ENCODE measurements at regions not wholly inside any gene's neighbourhood (a gene's known extent, or its start where the extent isn't known, plus 50 kb on each side); places are given as distances from the start of the nearest gene placed in this dataset.

DNA sequence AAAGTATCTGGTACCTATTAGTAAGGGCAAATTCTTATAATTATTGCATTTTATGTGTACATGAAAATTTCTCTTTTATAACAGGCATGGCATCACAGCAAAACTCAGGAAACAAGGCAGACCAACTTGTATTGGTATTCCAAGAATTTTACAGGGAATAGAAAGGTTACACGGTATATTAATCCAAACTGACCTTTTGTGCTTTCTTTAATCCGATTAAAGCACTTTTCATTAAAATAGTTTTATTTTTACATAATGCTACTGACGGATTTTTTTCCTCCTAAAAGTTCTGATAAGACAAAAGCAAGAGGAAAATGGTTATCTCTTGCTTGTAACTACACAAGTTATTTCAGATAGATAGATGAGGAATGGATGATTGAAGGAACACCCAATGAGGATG, 137.0 kb upstream of the SLCO3A1 start:
- H3K4me3 ChIP-seq (ENCODE audit: low read depth, low read length) = no peak overlapping the region
- H3K4me1 ChIP-seq (ENCODE audit: control insufficient read depth, insufficient read depth, low read length) = no peaks in the 10 kb centered on the region
- H3K27me3 ChIP-seq (ENCODE audit: control insufficient read depth, insufficient read depth, low read length) = no peaks in the 10 kb centered on the region; the same call in 1 of the 2 replicates
- no peaks in the 10 kb centered on the region for H3K36me3 ChIP-seq (ENCODE audit: control insufficient read depth, insufficient read depth, low read length)
- H3K27ac ChIP-seq (ENCODE audit: low read depth, low read length) = no peak overlapping the region
- no peaks in the 10 kb centered on the region for H3K9me3 ChIP-seq (ENCODE audit: control insufficient read depth, insufficient read depth, low read depth, low read length)
- H3K9ac ChIP-seq (ENCODE audit: low read length) = no peak overlapping the region

DNA sequence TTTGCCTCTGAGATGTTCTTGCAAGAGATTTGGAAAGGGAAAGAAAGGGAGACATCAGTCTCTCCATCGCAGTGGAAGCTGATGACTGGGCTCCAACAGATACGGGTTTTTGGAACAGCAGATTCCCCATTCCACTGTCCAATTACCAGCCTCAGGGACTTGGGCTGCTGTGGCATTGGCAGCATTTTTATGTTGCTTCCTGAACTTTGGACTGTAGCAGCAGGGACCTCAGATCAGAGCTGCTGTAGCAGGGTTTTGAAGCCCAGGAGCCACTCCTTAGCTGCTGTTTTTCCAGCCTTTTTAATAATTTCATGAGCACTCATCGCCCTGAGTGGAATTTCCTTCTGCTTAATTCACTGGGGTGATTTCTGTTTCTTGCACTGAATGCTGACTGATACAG, 135.7 kb upstream of the SLCO3A1 start:
- Histone ChIP-seq H3K27ac (ENCODE audit: low read depth, low read length) (no peak overlapping the region), H3K36me3 (ENCODE audit: control insufficient read depth, insufficient read depth, low read length) (no peaks in the 10 kb centered on the region), H3K27me3 (ENCODE audit: control insufficient read depth, insufficient read depth, low read length) (no peaks in the 10 kb centered on the region; the same call in 1 of the 2 replicates), H3K9me3 (ENCODE audit: control insufficient read depth, insufficient read depth, low read depth, low read length) (no peaks in the 10 kb centered on the region), H3K4me1 (ENCODE audit: control insufficient read depth, insufficient read depth, low read length) (no peaks in the 10 kb centered on the region), H3K4me3 (ENCODE audit: low read depth, low read length) (no peak overlapping the region), H3K9ac (ENCODE audit: low read length) (no peak overlapping the region)

DNA sequence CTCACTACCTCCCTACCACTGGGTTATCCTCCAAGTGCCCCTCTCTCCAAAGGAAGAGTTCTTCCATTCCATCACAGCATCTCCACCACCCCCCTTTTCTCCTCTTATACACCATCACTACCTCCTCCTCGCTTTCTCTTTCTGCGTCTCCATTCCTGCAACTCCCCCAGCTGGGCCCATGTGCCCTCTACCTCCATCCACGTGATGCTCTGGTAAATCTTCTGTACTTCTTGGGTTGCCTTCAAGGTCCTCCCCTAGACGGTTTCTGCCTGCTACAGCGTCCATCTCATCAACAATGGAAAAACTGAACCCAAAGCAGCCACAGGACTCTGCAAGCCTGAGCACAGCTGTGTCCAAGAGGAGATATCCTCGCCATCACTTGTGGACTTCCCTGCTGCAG, 129.5 kb upstream of the SLCO3A1 start:
- Histone ChIP-seq H3K4me3 (ENCODE audit: low read depth, low read length) (no peak overlapping the region), H3K9ac (ENCODE audit: low read length) (no peak overlapping the region), H3K9me3 (ENCODE audit: control insufficient read depth, insufficient read depth, low read depth, low read length) (no peaks in the 10 kb centered on the region), H3K4me1 (ENCODE audit: control insufficient read depth, insufficient read depth, low read length) (no peaks in the 10 kb centered on the region), H3K27ac (ENCODE audit: low read depth, low read length) (no peak overlapping the region), H3K36me3 (ENCODE audit: control insufficient read depth, insufficient read depth, low read length) (no peaks in the 10 kb centered on the region), H3K27me3 (ENCODE audit: control insufficient read depth, insufficient read depth, low read length) (no peaks in the 10 kb centered on the region; the same call in 1 of the 2 replicates)

DNA sequence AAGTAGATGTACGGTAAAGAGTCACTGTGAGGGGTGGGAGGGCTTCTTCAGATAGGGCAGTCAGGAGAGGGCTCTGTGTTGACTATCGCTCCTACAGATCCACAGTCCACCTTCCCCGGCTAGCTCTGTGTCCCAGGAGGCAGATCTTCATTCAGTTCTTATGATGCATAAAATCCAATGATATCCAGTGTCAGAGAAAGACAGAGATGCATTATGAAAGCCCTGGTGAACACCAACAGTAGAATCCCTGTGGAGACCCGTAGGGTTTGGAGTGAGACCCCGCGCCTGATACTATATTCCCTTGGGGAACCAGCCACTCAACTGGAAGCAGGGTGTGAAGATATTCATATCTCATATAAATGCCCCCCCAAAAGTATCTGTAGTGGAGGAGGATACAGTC, 119.8 kb upstream of the SLCO3A1 start:
- Histone ChIP-seq H3K9ac (ENCODE audit: low read length) (no peak overlapping the region), H3K9me3 (ENCODE audit: control insufficient read depth, insufficient read depth, low read depth, low read length) (no peaks in the 10 kb centered on the region), H3K4me3 (ENCODE audit: low read depth, low read length) (no peak overlapping the region), H3K27ac (ENCODE audit: low read depth, low read length) (no peak overlapping the region), H3K27me3 (ENCODE audit: control insufficient read depth, insufficient read depth, low read length) (no peaks in the 10 kb centered on the region), H3K4me1 (ENCODE audit: control insufficient read depth, insufficient read depth, low read length) (no peaks in the 10 kb centered on the region), H3K36me3 (ENCODE audit: control insufficient read depth, insufficient read depth, low read length) (no peaks in the 10 kb centered on the region)

DNA sequence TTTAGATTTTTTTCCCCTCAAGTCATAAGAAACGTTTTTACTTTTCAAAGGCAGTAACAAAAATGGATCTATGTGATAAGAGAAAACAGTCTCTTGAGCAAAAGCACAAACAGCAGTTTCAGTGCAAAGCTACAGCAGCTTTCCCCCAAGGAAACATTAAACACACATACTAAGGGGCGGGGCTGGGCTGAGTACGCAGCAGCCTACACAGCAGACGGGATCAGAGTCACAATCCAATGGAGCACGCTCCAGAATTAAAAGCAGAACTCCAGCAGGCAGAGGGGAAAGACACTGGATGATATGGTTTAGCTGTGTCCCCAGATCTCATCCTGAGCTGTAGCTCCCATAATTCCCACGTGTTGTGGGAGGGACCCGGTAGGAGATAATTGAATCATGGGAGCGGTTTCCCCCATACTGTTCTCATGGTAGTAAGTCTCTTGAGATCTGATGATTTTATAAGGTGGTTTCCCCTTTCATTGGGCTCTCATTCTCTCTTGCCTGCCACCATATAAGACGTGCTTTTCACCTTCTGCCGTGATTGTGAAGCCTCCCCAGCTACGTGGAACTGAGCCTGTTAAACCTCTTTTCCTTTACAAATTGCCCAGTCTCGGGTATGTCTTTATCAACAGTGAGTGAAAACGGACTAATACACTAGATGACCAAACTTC, 116.2 kb upstream of the SLCO3A1 start:
- Histone ChIP-seq H3K4me3 (ENCODE audit: low read depth, low read length) (no peak overlapping the region), H3K27ac (ENCODE audit: low read depth, low read length) (no peak overlapping the region), H3K36me3 (ENCODE audit: control insufficient read depth, insufficient read depth, low read length) (no peaks in the 10 kb centered on the region), H3K9me3 (ENCODE audit: control insufficient read depth, insufficient read depth, low read depth, low read length) (no peaks in the 10 kb centered on the region), H3K27me3 (ENCODE audit: control insufficient read depth, insufficient read depth, low read length) (no peaks in the 10 kb centered on the region), H3K4me1 (ENCODE audit: control insufficient read depth, insufficient read depth, low read length) (no peaks in the 10 kb centered on the region), H3K9ac (ENCODE audit: low read length) (no peak overlapping the region)

DNA sequence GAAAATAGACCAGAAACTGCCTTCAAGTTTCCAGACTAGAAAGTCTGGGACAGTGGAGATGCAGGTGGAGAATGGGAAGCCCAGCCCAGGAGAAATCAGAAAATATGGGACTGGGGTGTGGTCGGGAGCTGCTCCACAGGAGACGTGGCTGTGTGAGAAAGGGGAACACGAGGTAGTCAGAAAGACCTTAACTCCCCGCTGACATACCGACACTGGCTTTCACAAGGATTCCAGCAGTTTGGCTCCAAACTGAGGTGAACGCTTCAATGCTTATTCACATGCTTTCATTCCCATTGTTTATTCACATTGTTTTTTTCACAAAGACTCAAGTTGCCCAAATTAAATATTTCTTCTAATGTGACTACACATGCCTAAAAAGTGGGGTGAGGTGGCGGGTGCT, 111.5 kb upstream of the SLCO3A1 start:
- Histone ChIP-seq H3K27me3 (ENCODE audit: control insufficient read depth, insufficient read depth, low read length) (no peaks in the 10 kb centered on the region), H3K9me3 (ENCODE audit: control insufficient read depth, insufficient read depth, low read depth, low read length) (no peaks in the 10 kb centered on the region), H3K4me1 (ENCODE audit: control insufficient read depth, insufficient read depth, low read length) (no peaks in the 10 kb centered on the region), H3K27ac (ENCODE audit: low read depth, low read length) (no peak overlapping the region), H3K36me3 (ENCODE audit: control insufficient read depth, insufficient read depth, low read length) (no peaks in the 10 kb centered on the region), H3K9ac (ENCODE audit: low read length) (no peak overlapping the region), H3K4me3 (ENCODE audit: low read depth, low read length) (no peak overlapping the region)

DNA sequence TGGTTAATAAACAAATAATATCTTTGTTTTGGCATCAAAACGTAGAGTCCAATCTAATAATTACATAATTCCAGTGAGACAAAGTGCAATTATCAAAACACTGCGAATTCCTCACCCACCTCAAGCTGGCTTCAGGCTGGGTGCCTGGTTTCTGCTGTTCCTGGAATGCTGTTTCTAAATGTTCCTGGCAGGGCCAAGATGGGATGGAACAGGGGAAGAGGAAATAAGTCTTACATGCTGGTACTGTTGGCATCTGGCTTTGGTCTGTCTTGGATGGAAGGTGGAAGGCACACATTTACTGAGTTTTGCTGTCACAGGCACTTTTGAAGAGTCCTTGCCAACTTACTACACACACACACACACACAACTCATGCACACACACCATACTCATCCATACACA, 101.9 kb upstream of the SLCO3A1 start:
- H3K27me3 ChIP-seq (ENCODE audit: control insufficient read depth, insufficient read depth, low read length) = peaks cover 3% of the 10 kb centered on the region; the same call in 1 of the 2 replicates
- no peak overlapping the region for H3K27ac ChIP-seq (ENCODE audit: low read depth, low read length)
- no peak overlapping the region for H3K9ac ChIP-seq (ENCODE audit: low read length)
- no peaks in the 10 kb centered on the region for H3K36me3 ChIP-seq (ENCODE audit: control insufficient read depth, insufficient read depth, low read length)
- H3K4me3 ChIP-seq (ENCODE audit: low read depth, low read length) = no peak overlapping the region
- H3K9me3 ChIP-seq (ENCODE audit: control insufficient read depth, insufficient read depth, low read depth, low read length) = peaks cover 23% of the 10 kb centered on the region
- H3K4me1 ChIP-seq (ENCODE audit: control insufficient read depth, insufficient read depth, low read length) = no peaks in the 10 kb centered on the region

DNA sequence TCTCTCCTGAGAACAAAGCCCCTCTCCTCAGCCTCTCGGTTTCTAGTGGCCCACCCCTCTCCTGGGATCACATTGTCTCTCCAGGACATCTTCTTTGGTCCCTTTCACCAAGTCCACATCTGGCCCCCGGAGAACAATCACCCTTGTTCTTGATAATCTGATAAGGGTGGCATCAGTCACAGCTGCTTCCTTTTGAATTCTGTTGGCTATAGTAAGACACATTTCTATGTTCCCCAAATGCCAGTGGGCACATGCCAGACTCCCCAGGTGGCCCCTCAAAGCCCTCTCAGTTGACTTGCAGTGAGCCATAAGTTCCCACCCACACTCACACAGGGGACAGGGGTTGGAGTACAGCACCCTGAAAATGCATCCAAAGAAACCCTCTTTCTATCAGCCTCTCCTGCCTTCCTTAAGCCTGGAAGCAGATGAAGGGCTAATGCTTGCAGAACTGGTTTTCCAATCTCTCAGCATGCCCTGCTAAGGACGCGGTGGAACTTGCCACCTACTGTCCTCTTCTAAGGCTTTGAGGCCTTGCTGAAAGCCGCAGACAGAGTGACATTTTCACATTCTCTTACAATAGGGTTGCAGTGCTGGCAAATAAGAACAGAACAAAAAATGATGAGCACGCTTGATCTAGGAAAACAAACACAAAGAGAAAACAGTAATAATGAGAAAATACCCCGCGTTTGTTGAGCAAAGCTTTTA, 101.3 kb upstream of the SLCO3A1 start:
- Histone ChIP-seq H3K9me3 (ENCODE audit: control insufficient read depth, insufficient read depth, low read depth, low read length) (peaks cover 23% of the 10 kb centered on the region), H3K4me1 (ENCODE audit: control insufficient read depth, insufficient read depth, low read length) (no peaks in the 10 kb centered on the region), H3K4me3 (ENCODE audit: low read depth, low read length) (no peak overlapping the region), H3K27ac (ENCODE audit: low read depth, low read length) (no peak overlapping the region), H3K36me3 (ENCODE audit: control insufficient read depth, insufficient read depth, low read length) (no peaks in the 10 kb centered on the region), H3K27me3 (ENCODE audit: control insufficient read depth, insufficient read depth, low read length) (peaks cover 3% of the 10 kb centered on the region; the same call in 1 of the 2 replicates), H3K9ac (ENCODE audit: low read length) (no peak overlapping the region)

DNA sequence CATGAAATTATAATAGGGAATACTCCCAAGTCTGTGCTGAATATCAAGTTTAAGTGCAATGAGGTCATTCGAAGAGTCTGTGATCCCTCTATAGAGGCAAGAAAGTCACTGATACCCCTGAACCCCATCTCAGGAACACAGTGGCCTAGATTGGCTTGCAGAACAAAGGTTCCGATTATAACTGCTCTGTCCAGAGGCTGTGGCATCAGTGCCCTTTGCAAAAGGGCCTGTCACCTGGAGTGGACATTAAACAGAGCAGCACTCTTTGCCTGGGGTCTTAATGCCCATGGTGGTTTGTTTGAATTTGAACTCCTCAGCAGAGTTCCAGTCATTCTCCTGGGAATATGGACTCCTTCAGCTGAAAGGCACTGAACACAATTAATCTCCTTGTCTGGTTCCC, 93.9 kb upstream of the SLCO3A1 start:
- Histone ChIP-seq H3K27ac (ENCODE audit: low read depth, low read length) (no peak overlapping the region), H3K36me3 (ENCODE audit: control insufficient read depth, insufficient read depth, low read length) (no peaks in the 10 kb centered on the region), H3K4me1 (ENCODE audit: control insufficient read depth, insufficient read depth, low read length) (peaks cover 8% of the 10 kb centered on the region), H3K9me3 (ENCODE audit: control insufficient read depth, insufficient read depth, low read depth, low read length) (no peaks in the 10 kb centered on the region), H3K4me3 (ENCODE audit: low read depth, low read length) (no peak overlapping the region), H3K9ac (ENCODE audit: low read length) (no peak overlapping the region), H3K27me3 (ENCODE audit: control insufficient read depth, insufficient read depth, low read length) (0 out of 2 replicates have a peak, but pooled peaks cover 3% of the 10 kb centered on the region)

DNA sequence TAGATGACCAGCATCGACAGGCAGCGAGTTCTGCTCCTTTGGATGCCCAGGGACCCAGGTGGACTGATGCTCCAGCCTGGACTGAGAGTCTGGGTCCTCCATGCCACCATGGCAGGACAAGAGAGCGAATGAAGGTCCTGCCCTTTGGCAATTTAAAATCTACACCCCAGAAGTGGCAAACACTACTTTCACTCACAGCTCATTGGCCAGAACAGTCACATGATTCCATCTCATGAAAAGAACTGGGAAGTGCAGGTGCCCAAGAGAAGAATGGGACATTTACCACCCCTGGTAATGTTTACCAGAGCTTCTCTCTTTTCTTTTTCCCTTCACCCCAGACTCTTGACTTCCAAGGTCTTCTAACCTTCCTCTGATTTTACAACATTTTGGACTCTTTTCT, 87.8 kb upstream of the SLCO3A1 start:
- Histone ChIP-seq H3K27ac (ENCODE audit: low read depth, low read length) (no peak overlapping the region), H3K9me3 (ENCODE audit: control insufficient read depth, insufficient read depth, low read depth, low read length) (no peaks in the 10 kb centered on the region), H3K27me3 (ENCODE audit: control insufficient read depth, insufficient read depth, low read length) (peaks cover 9% of the 10 kb centered on the region), H3K36me3 (ENCODE audit: control insufficient read depth, insufficient read depth, low read length) (no peaks in the 10 kb centered on the region), H3K4me3 (ENCODE audit: low read depth, low read length) (no peak overlapping the region), H3K9ac (ENCODE audit: low read length) (no peak overlapping the region), H3K4me1 (ENCODE audit: control insufficient read depth, insufficient read depth, low read length) (peaks cover 17% of the 10 kb centered on the region)

DNA sequence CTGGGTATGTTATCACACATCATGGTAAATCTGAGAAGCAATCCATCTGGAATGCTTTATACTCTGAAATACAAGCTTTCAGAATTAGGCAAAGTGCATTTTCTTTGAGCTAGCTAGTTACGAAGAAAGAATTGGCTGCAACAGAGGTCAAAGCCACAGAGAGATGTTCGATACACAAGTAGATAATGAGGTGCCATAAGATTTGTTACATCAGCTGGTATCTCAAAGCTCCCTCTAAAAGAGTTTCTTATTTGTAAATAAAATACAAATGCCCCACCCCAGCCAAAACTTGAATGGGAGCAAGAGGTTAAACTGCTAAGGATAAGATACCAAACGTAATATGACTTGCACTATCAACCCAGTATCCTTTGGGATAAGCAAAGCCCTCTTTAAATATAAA, 84.0 kb upstream of the SLCO3A1 start:
- peaks cover 9% of the 10 kb centered on the region for H3K4me1 ChIP-seq (ENCODE audit: control insufficient read depth, insufficient read depth, low read length)
- H3K9ac ChIP-seq (ENCODE audit: low read length) = no peak overlapping the region
- H3K36me3 ChIP-seq (ENCODE audit: control insufficient read depth, insufficient read depth, low read length) = no peaks in the 10 kb centered on the region
- no peaks in the 10 kb centered on the region for H3K9me3 ChIP-seq (ENCODE audit: control insufficient read depth, insufficient read depth, low read depth, low read length)
- H3K4me3 ChIP-seq (ENCODE audit: low read depth, low read length) = no peak overlapping the region
- no peak overlapping the region for H3K27ac ChIP-seq (ENCODE audit: low read depth, low read length)
- peaks cover 9% of the 10 kb centered on the region for H3K27me3 ChIP-seq (ENCODE audit: control insufficient read depth, insufficient read depth, low read length)

Measured in HUES6 (cell line).